Neural progenitor cell (in vitro differentiated cells): ENCODE measurements at regions not wholly inside any gene's neighbourhood (a gene's known extent, or its start where the extent isn't known, plus 50 kb on each side); places are given as distances from the start of the nearest gene placed in this dataset.

Experiments used
- CTCF ChIP-seq: fragments of 200-600 bp; sonication (generic); IDR thresholded peaks from 2 replicates; pipeline ENCODE4 v1.5.1; 2017; ENCODE audit warnings: antibody characterized with exemption, mild to moderate bottlenecking
- EZH2 ChIP-seq: fragments of 200-600 bp; sonication (generic); IDR thresholded peaks from 2 replicates; pipeline ENCODE4 v1.6.1; 2017; ENCODE audit warnings: antibody characterized with exemption, mild to moderate bottlenecking, moderate library complexity
- EZH2phosphoT487 ChIP-seq: fragments of 200-600 bp; sonication (generic); IDR thresholded peaks from 2 replicates; pipeline ENCODE4 v1.6.1; 2017; ENCODE audit warnings: antibody characterized with exemption

DNA sequence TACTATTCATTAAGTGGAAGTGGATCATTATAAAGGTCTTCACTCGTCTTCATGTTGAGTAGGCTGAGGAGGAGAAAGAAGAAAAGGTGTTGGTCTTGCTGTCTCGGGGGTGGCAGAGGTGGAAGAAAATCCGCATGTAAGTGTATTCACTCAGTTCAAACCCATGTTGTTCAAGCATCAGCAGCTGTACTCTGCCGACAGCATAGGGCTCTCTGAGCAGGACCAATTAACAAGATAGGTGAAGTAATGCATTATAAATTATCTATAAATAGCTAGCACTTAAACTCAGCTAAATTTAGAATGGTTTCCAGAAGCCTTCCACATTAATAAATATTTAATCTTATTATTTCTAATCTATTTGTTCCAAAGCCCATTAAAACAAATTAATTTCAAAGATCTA lies 116.8 kb downstream of the RGS2 start:
- TF ChIP-seq EZH2 (no peak), CTCF (no peak), EZH2phosphoT487 (no peak)
